ENCODE measurements at regions not wholly inside any gene's neighbourhood (a gene's known extent, or its start where the extent isn't known, plus 50 kb on each side); places are given as distances from the start of the nearest gene placed in this dataset.

GRCh38 chrX:16524316-16524715 is 125.6 kb upstream of the S100G start:
- TF ChIP-seq POLR2A (IDR thresholded peaks at IDR 0.05): no peak
- no peak for TF ChIP-seq CTCF (IDR thresholded peaks at IDR 0.05)
- 32 to 50% methylated on average over 1 of the region's 1 CpG for WGBS, 2 donors
- Histone ChIP-seq H3K36me3 (ENCODE audit: low read depth, missing control alignments) (no peaks in the 10 kb centered on the region), H3K9me3 (no peaks in the 10 kb centered on the region), H3K27me3 (no peaks in the 10 kb centered on the region), H3K4me1 (no peaks in the 10 kb centered on the region), H3K4me3 (no peak overlapping the region), H3K27ac (no peak overlapping the region)
- intact Hi-C loops (cut with DNase I; ENCODE audit: low total_unique reads): no loop called here
- DNase-seq: no peak

- no peak overlapping the region for H3K4me3 ChIP-seq
- H3K27me3 ChIP-seq: no peaks in the 10 kb centered on the region
- no peak for DNase-seq
- no peak for TF ChIP-seq POLR2A (IDR thresholded peaks at IDR 0.05)
- TF ChIP-seq CTCF (IDR thresholded peaks at IDR 0.05): no peak
- no peaks in the 10 kb centered on the region for H3K9me3 ChIP-seq
- intact Hi-C loops (cut with DNase I; ENCODE audit: low total_unique reads): no loop called here
- no peaks in the 10 kb centered on the region for H3K36me3 ChIP-seq (ENCODE audit: low read depth, missing control alignments)
- WGBS, 2 donors: 94 to 98% methylated on average over 2 of the region's 2 CpGs
- H3K4me1 ChIP-seq: no peaks in the 10 kb centered on the region
- H3K27ac ChIP-seq: no peak overlapping the region
These were observed 124.0 kb upstream of the S100G start for GRCh38 chrX:16526003-16526402.

- H3K9me3 ChIP-seq: no peaks in the 10 kb centered on the region
- H3K27me3 ChIP-seq: no peaks in the 10 kb centered on the region
- no peaks in the 10 kb centered on the region for H3K4me1 ChIP-seq
- H3K4me3 ChIP-seq: no peak overlapping the region
- 81 to 86% methylated on average over 3 of the region's 3 CpGs for WGBS, 2 donors
- no peak overlapping the region for H3K27ac ChIP-seq
- no peak for DNase-seq
- intact Hi-C loops (cut with DNase I; ENCODE audit: low total_unique reads): no loop called here
- H3K36me3 ChIP-seq (ENCODE audit: low read depth, missing control alignments): no peaks in the 10 kb centered on the region
- TF ChIP-seq POLR2A (IDR thresholded peaks at IDR 0.05): no peak
- no peak for TF ChIP-seq CTCF (IDR thresholded peaks at IDR 0.05)
These were observed 121.3 kb upstream of the S100G start for GRCh38 chrX:16528620-16529019.

All from testis (tissue), 2 donors.